Activated CD4-positive, alpha-beta T cell treated with anti-CD3 and anti-CD28 coated beads, Interleukin-2, amount 10 ng/mL, durations not matched to agents 24 days and 14 days (primary cell): ENCODE measurements at regions not wholly inside any gene's neighbourhood (a gene's known extent, or its start where the extent isn't known, plus 50 kb on each side); places are given as distances from the start of the nearest gene placed in this dataset.

Experiments
- DNase-seq: peaks from one replicate; pipeline ENCODE4 v3.0.0; 2022
- H3K27ac Mint-ChIP-seq: one replicate; pipeline ENCODE4 v1.8.0; 2022; ENCODE audit warnings: mild to moderate bottlenecking, mixed read lengths
- H3K27me3 Mint-ChIP-seq: one replicate; pipeline ENCODE4 v1.8.0; 2022; ENCODE audit warnings: mixed read lengths
- H3K36me3 Mint-ChIP-seq: one replicate; pipeline ENCODE4 v1.8.0; 2022; ENCODE audit warnings: low read depth, mild to moderate bottlenecking, mixed read lengths
- H3K4me1 Mint-ChIP-seq: one replicate; pipeline ENCODE4 v1.8.0; 2021; ENCODE audit warnings: mixed read lengths
- H3K4me3 Mint-ChIP-seq: one replicate; pipeline ENCODE4 v1.8.0; 2022; ENCODE audit warnings: mild to moderate bottlenecking, moderate library complexity, mixed read lengths
- H3K9me3 Mint-ChIP-seq: one replicate; pipeline ENCODE4 v1.8.0; 2021; ENCODE audit warnings: mixed read lengths
- intact Hi-C: fragments of 100-400 bp; cut with micrococcal nuclease; formaldehyde crosslinking; loops from one replicate; pipeline ENCODE4 v1.15.1; 2023

GRCh38 chr12:67002720-67003119 lies 266.4 kb upstream of the CAND1 start:
- no peak overlapping the region for H3K27ac Mint-ChIP-seq
- intact Hi-C loops, result no loop called here
- H3K9me3 Mint-ChIP-seq, result no peaks in the 10 kb centered on the region
- no peak overlapping the region for H3K4me3 Mint-ChIP-seq
- H3K4me1 Mint-ChIP-seq, result no peaks in the 10 kb centered on the region
- H3K27me3 Mint-ChIP-seq, result peaks cover 2% of the 10 kb centered on the region
- H3K36me3 Mint-ChIP-seq, result no peaks in the 10 kb centered on the region
- no peak for DNase-seq

- H3K4me3 Mint-ChIP-seq, result no peak overlapping the region
- H3K4me1 Mint-ChIP-seq, result no peaks in the 10 kb centered on the region
- no peaks in the 10 kb centered on the region for H3K27me3 Mint-ChIP-seq
- intact Hi-C loops, result no loop called here
- H3K36me3 Mint-ChIP-seq, result no peaks in the 10 kb centered on the region
- no peak overlapping the region for H3K27ac Mint-ChIP-seq
- no peaks in the 10 kb centered on the region for H3K9me3 Mint-ChIP-seq
- no peak for DNase-seq
Measured at GRCh38 chr12:67006610-67007009, 262.5 kb upstream of the CAND1 start.

GRCh38 chr12:67014642-67015041 lies 254.5 kb upstream of the CAND1 start:
- Mint-ChIP-seq H3K4me3 (no peak overlapping the region), H3K36me3 (no peaks in the 10 kb centered on the region), H3K9me3 (no peaks in the 10 kb centered on the region), H3K27me3 (peaks cover 2% of the 10 kb centered on the region), H3K4me1 (no peaks in the 10 kb centered on the region), H3K27ac (no peak overlapping the region)
- no peak for DNase-seq
- intact Hi-C loops, result no loop called here

- Mint-ChIP-seq H3K4me3 (no peak overlapping the region), H3K27me3 (peaks cover 2% of the 10 kb centered on the region), H3K9me3 (no peaks in the 10 kb centered on the region), H3K36me3 (no peaks in the 10 kb centered on the region), H3K27ac (no peak overlapping the region), H3K4me1 (no peaks in the 10 kb centered on the region)
- intact Hi-C loops, result no loop called here
- DNase-seq, result no peak
Measured at GRCh38 chr12:67018105-67018504, 251.1 kb upstream of the CAND1 start.

GRCh38 chr12:67019070-67019469 lies 250.1 kb upstream of the CAND1 start:
- Mint-ChIP-seq H3K4me1 (no peaks in the 10 kb centered on the region), H3K27me3 (peaks cover 6% of the 10 kb centered on the region), H3K4me3 (no peak overlapping the region), H3K27ac (no peak overlapping the region), H3K9me3 (no peaks in the 10 kb centered on the region), H3K36me3 (no peaks in the 10 kb centered on the region)
- DNase-seq, result no peak
- intact Hi-C loops, result no loop called here

- H3K4me1 Mint-ChIP-seq, result no peaks in the 10 kb centered on the region
- H3K9me3 Mint-ChIP-seq, result no peaks in the 10 kb centered on the region
- no peak overlapping the region for H3K27ac Mint-ChIP-seq
- intact Hi-C loops, result no loop called here
- DNase-seq, result peak; percentile 78
- H3K36me3 Mint-ChIP-seq, result no peaks in the 10 kb centered on the region
- peaks cover 14% of the 10 kb centered on the region for H3K27me3 Mint-ChIP-seq
- no peak overlapping the region for H3K4me3 Mint-ChIP-seq
Measured at GRCh38 chr12:67025543-67026114, 243.5 kb upstream of the CAND1 start.

GRCh38 chr12:67026487-67027246 lies 242.5 kb upstream of the CAND1 start:
- no peak for DNase-seq
- peaks cover 14% of the 10 kb centered on the region for H3K27me3 Mint-ChIP-seq
- no peaks in the 10 kb centered on the region for H3K36me3 Mint-ChIP-seq
- no peak overlapping the region for H3K4me3 Mint-ChIP-seq
- intact Hi-C loops, result no loop called here
- H3K27ac Mint-ChIP-seq, result no peak overlapping the region
- H3K9me3 Mint-ChIP-seq, result no peaks in the 10 kb centered on the region
- no peaks in the 10 kb centered on the region for H3K4me1 Mint-ChIP-seq

GRCh38 chr12:67028529-67028928 lies 240.6 kb upstream of the CAND1 start:
- Mint-ChIP-seq H3K4me3 (no peak overlapping the region), H3K9me3 (no peaks in the 10 kb centered on the region), H3K27ac (no peak overlapping the region), H3K4me1 (no peaks in the 10 kb centered on the region), H3K36me3 (no peaks in the 10 kb centered on the region), H3K27me3 (peaks cover 13% of the 10 kb centered on the region)
- intact Hi-C loops, result no loop called here
- no peak for DNase-seq

GRCh38 chr12:67034110-67034879 lies 234.9 kb upstream of the CAND1 start:
- peaks cover 2% of the 10 kb centered on the region for H3K27me3 Mint-ChIP-seq
- H3K27ac Mint-ChIP-seq, result no peak overlapping the region
- DNase-seq, result no peak
- H3K9me3 Mint-ChIP-seq, result no peaks in the 10 kb centered on the region
- no peak overlapping the region for H3K4me3 Mint-ChIP-seq
- H3K4me1 Mint-ChIP-seq, result no peaks in the 10 kb centered on the region
- H3K36me3 Mint-ChIP-seq, result no peaks in the 10 kb centered on the region
- intact Hi-C loops, result no loop called here

- intact Hi-C loops, result no loop called here
- Mint-ChIP-seq H3K9me3 (no peaks in the 10 kb centered on the region), H3K27me3 (peaks cover 2% of the 10 kb centered on the region), H3K4me3 (no peak overlapping the region), H3K36me3 (no peaks in the 10 kb centered on the region), H3K4me1 (no peaks in the 10 kb centered on the region), H3K27ac (no peak overlapping the region)
- no peak for DNase-seq
Measured at GRCh38 chr12:67035121-67035520, 234.0 kb upstream of the CAND1 start.

- Mint-ChIP-seq H3K4me3 (no peak overlapping the region), H3K4me1 (no peaks in the 10 kb centered on the region), H3K27me3 (no peaks in the 10 kb centered on the region), H3K27ac (no peak overlapping the region), H3K36me3 (no peaks in the 10 kb centered on the region), H3K9me3 (no peaks in the 10 kb centered on the region)
- intact Hi-C loops, result no loop called here
- DNase-seq, result no peak
Measured at GRCh38 chr12:67038486-67038885, 230.7 kb upstream of the CAND1 start.

- Mint-ChIP-seq H3K4me1 (no peaks in the 10 kb centered on the region), H3K27me3 (no peaks in the 10 kb centered on the region), H3K36me3 (no peaks in the 10 kb centered on the region), H3K27ac (no peak overlapping the region), H3K4me3 (no peak overlapping the region), H3K9me3 (no peaks in the 10 kb centered on the region)
- intact Hi-C loops, result no loop called here
- DNase-seq, result no peak
Measured at GRCh38 chr12:67039995-67040860, 228.9 kb upstream of the CAND1 start.

- intact Hi-C loops, result no loop called here
- Mint-ChIP-seq H3K27ac (no peak overlapping the region), H3K27me3 (no peaks in the 10 kb centered on the region), H3K36me3 (no peaks in the 10 kb centered on the region), H3K4me1 (no peaks in the 10 kb centered on the region), H3K9me3 (no peaks in the 10 kb centered on the region), H3K4me3 (no peak overlapping the region)
- DNase-seq, result no peak
Measured at GRCh38 chr12:67040861-67041137, 228.4 kb upstream of the CAND1 start.

GRCh38 chr12:67042697-67043131 lies 226.4 kb upstream of the CAND1 start:
- Mint-ChIP-seq H3K27me3 (no peaks in the 10 kb centered on the region), H3K4me3 (no peak overlapping the region), H3K9me3 (no peaks in the 10 kb centered on the region), H3K36me3 (no peaks in the 10 kb centered on the region), H3K27ac (no peak overlapping the region), H3K4me1 (no peaks in the 10 kb centered on the region)
- intact Hi-C loops, result no loop called here
- no peak for DNase-seq
